ENCODE measurements at regions not wholly inside any gene's neighbourhood (a gene's known extent, or its start where the extent isn't known, plus 50 kb on each side); places are given as distances from the start of the nearest gene placed in this dataset.
"Not testable (repeated sequence)": the region's sequence is repeated elsewhere in the genome, so short reads cannot be mapped to it uniquely, and the experiment has no call there.

- Mint-ChIP-seq H3K36me3 (ENCODE audit: low read depth) (no peaks in the 10 kb centered on the region), H3K4me1 (ENCODE audit: low read depth) (no peaks in the 10 kb centered on the region), H3K27ac (no peak overlapping the region), H3K4me3 (no peak overlapping the region), H3K9me3 (no peaks in the 10 kb centered on the region), H3K27me3 (no peaks in the 10 kb centered on the region)
These were observed 175.0 kb upstream of the SULF2 start for GRCh38 chr20:47960277-47960676.

- not testable (repeated sequence) for H3K27me3 Mint-ChIP-seq; H3K27ac Mint-ChIP-seq; H3K4me1 Mint-ChIP-seq (ENCODE audit: low read depth); H3K9me3 Mint-ChIP-seq; H3K4me3 Mint-ChIP-seq; H3K36me3 Mint-ChIP-seq (ENCODE audit: low read depth)
These were observed 172.9 kb upstream of the SULF2 start for GRCh38 chr20:47957989-47958801.

GRCh38 chr20:47957135-47957534 is 171.9 kb upstream of the SULF2 start:
- no peaks in the 10 kb centered on the region for H3K9me3 Mint-ChIP-seq

GRCh38 chr20:47956268-47956995 is 171.2 kb upstream of the SULF2 start:
- no peaks in the 10 kb centered on the region for H3K4me1 Mint-ChIP-seq (ENCODE audit: low read depth)
- H3K9me3 Mint-ChIP-seq: no peaks in the 10 kb centered on the region
- H3K4me3 Mint-ChIP-seq: no peak overlapping the region
- H3K36me3 Mint-ChIP-seq (ENCODE audit: low read depth): no peaks in the 10 kb centered on the region
- no peak overlapping the region for H3K27ac Mint-ChIP-seq
- H3K27me3 Mint-ChIP-seq: peaks cover 5% of the 10 kb centered on the region

More at GRCh38 chr20:47957135-47957534, 171.9 kb upstream of the SULF2 start:
- H3K27ac Mint-ChIP-seq: no peak overlapping the region
- no peaks in the 10 kb centered on the region for H3K4me1 Mint-ChIP-seq (ENCODE audit: low read depth)
- peaks cover 5% of the 10 kb centered on the region for H3K27me3 Mint-ChIP-seq
- no peak overlapping the region for H3K4me3 Mint-ChIP-seq
- no peaks in the 10 kb centered on the region for H3K36me3 Mint-ChIP-seq (ENCODE audit: low read depth)

- H3K27ac Mint-ChIP-seq: no peak overlapping the region
- no peaks in the 10 kb centered on the region for H3K9me3 Mint-ChIP-seq
- no peaks in the 10 kb centered on the region for H3K36me3 Mint-ChIP-seq (ENCODE audit: low read depth)
- H3K4me3 Mint-ChIP-seq: no peak overlapping the region
- H3K4me1 Mint-ChIP-seq (ENCODE audit: low read depth): no peaks in the 10 kb centered on the region
- peaks cover 5% of the 10 kb centered on the region for H3K27me3 Mint-ChIP-seq
These were observed 168.2 kb upstream of the SULF2 start for GRCh38 chr20:47953471-47953870.

- Mint-ChIP-seq H3K4me1 (ENCODE audit: low read depth) (no peaks in the 10 kb centered on the region), H3K36me3 (ENCODE audit: low read depth) (no peaks in the 10 kb centered on the region), H3K27ac (no peak overlapping the region), H3K27me3 (peaks cover 5% of the 10 kb centered on the region), H3K4me3 (no peak overlapping the region), H3K9me3 (no peaks in the 10 kb centered on the region)
These were observed 166.8 kb upstream of the SULF2 start for GRCh38 chr20:47952023-47952564.

GRCh38 chr20:47951521-47951971 is 166.3 kb upstream of the SULF2 start:
- Mint-ChIP-seq H3K36me3 (ENCODE audit: low read depth) (no peaks in the 10 kb centered on the region), H3K27me3 (peaks cover 5% of the 10 kb centered on the region), H3K4me3 (no peak overlapping the region), H3K27ac (no peak overlapping the region), H3K9me3 (no peaks in the 10 kb centered on the region), H3K4me1 (ENCODE audit: low read depth) (no peaks in the 10 kb centered on the region)

GRCh38 chr20:47950913-47951283 is 165.6 kb upstream of the SULF2 start:
- Mint-ChIP-seq H3K36me3 (ENCODE audit: low read depth) (no peaks in the 10 kb centered on the region), H3K27me3 (peaks cover 5% of the 10 kb centered on the region), H3K4me3 (no peak overlapping the region)

GRCh38 chr20:47950124-47950912 is 165.0 kb upstream of the SULF2 start:
- H3K27ac Mint-ChIP-seq: no peak overlapping the region
- no peak overlapping the region for H3K4me3 Mint-ChIP-seq
- no peaks in the 10 kb centered on the region for H3K36me3 Mint-ChIP-seq (ENCODE audit: low read depth)
- H3K4me1 Mint-ChIP-seq (ENCODE audit: low read depth): no peaks in the 10 kb centered on the region
- H3K9me3 Mint-ChIP-seq: no peaks in the 10 kb centered on the region
- peaks cover 5% of the 10 kb centered on the region for H3K27me3 Mint-ChIP-seq

More at GRCh38 chr20:47950913-47951283, 165.6 kb upstream of the SULF2 start:
- no peaks in the 10 kb centered on the region for H3K4me1 Mint-ChIP-seq (ENCODE audit: low read depth)
- H3K9me3 Mint-ChIP-seq: no peaks in the 10 kb centered on the region
- no peak overlapping the region for H3K27ac Mint-ChIP-seq

GRCh38 chr20:47949230-47949629 is 163.9 kb upstream of the SULF2 start:
- H3K9me3 Mint-ChIP-seq: no peaks in the 10 kb centered on the region
- H3K36me3 Mint-ChIP-seq (ENCODE audit: low read depth): no peaks in the 10 kb centered on the region
- no peaks in the 10 kb centered on the region for H3K4me1 Mint-ChIP-seq (ENCODE audit: low read depth)
- no peak overlapping the region for H3K4me3 Mint-ChIP-seq
- H3K27ac Mint-ChIP-seq: no peak overlapping the region
- H3K27me3 Mint-ChIP-seq: peaks cover 5% of the 10 kb centered on the region

- H3K27ac Mint-ChIP-seq: no peak overlapping the region
- H3K9me3 Mint-ChIP-seq: no peaks in the 10 kb centered on the region
- H3K4me3 Mint-ChIP-seq: no peak overlapping the region
- H3K4me1 Mint-ChIP-seq (ENCODE audit: low read depth): no peaks in the 10 kb centered on the region
- no peaks in the 10 kb centered on the region for H3K27me3 Mint-ChIP-seq
- no peaks in the 10 kb centered on the region for H3K36me3 Mint-ChIP-seq (ENCODE audit: low read depth)
These were observed 159.4 kb upstream of the SULF2 start for GRCh38 chr20:47944682-47945081.

- H3K4me1 Mint-ChIP-seq (ENCODE audit: low read depth): no peaks in the 10 kb centered on the region
These were observed 156.6 kb upstream of the SULF2 start for GRCh38 chr20:47941869-47942268.

GRCh38 chr20:47940101-47940813 is 155.0 kb upstream of the SULF2 start:
- Mint-ChIP-seq H3K9me3 (no peaks in the 10 kb centered on the region), H3K36me3 (ENCODE audit: low read depth) (no peaks in the 10 kb centered on the region), H3K27me3 (peaks cover 8% of the 10 kb centered on the region), H3K4me1 (ENCODE audit: low read depth) (no peaks in the 10 kb centered on the region), H3K27ac (no peak overlapping the region), H3K4me3 (no peak overlapping the region)

More at GRCh38 chr20:47941869-47942268, 156.6 kb upstream of the SULF2 start:
- no peaks in the 10 kb centered on the region for H3K9me3 Mint-ChIP-seq
- H3K27ac Mint-ChIP-seq: no peak overlapping the region
- H3K27me3 Mint-ChIP-seq: peaks cover under 1% of the 10 kb centered on the region
- H3K4me3 Mint-ChIP-seq: no peak overlapping the region
- H3K36me3 Mint-ChIP-seq (ENCODE audit: low read depth): no peaks in the 10 kb centered on the region

GRCh38 chr20:47936612-47937011 is 151.3 kb upstream of the SULF2 start:
- Mint-ChIP-seq H3K27ac (no peak overlapping the region), H3K4me3 (no peak overlapping the region), H3K36me3 (ENCODE audit: low read depth) (no peaks in the 10 kb centered on the region), H3K27me3 (peaks cover 8% of the 10 kb centered on the region), H3K4me1 (ENCODE audit: low read depth) (no peaks in the 10 kb centered on the region), H3K9me3 (no peaks in the 10 kb centered on the region)
